ENCODE measurements at regions not wholly inside any gene's neighbourhood (a gene's known extent, or its start where the extent isn't known, plus 50 kb on each side); places are given as distances from the start of the nearest gene placed in this dataset.

GRCh38 chr15:98560338-98560737 is 88.0 kb upstream of the IGF1R start:
- no peak for DNase-seq (ENCODE audit: low spot score)

- DNase-seq (ENCODE audit: low spot score), result no peak
Measured at GRCh38 chr15:98561169-98561941, 87.0 kb upstream of the IGF1R start.

GRCh38 chr15:98562331-98562937 is 85.9 kb upstream of the IGF1R start:
- DNase-seq (ENCODE audit: low spot score), result no peak

GRCh38 chr15:98565566-98565965 is 82.8 kb upstream of the IGF1R start:
- no peak for DNase-seq (ENCODE audit: low spot score)

- DNase-seq (ENCODE audit: low spot score), result no peak
Measured at GRCh38 chr15:98567951-98568350, 80.4 kb upstream of the IGF1R start.

GRCh38 chr15:98568382-98569017 is 79.8 kb upstream of the IGF1R start:
- DNase-seq (ENCODE audit: low spot score), result no peak

GRCh38 chr15:98570119-98570518 is 78.2 kb upstream of the IGF1R start:
- DNase-seq (ENCODE audit: low spot score), result no peak

GRCh38 chr15:98580572-98580971 is 67.8 kb upstream of the IGF1R start:
- DNase-seq (ENCODE audit: low spot score), result peak; percentile 31

- no peak for DNase-seq (ENCODE audit: low spot score)
Measured at GRCh38 chr15:98581715-98582114, 66.6 kb upstream of the IGF1R start.

GRCh38 chr15:98582900-98583554 is 65.3 kb upstream of the IGF1R start:
- no peak for DNase-seq (ENCODE audit: low spot score)

- no peak for DNase-seq (ENCODE audit: low spot score)
Measured at GRCh38 chr15:98583771-98584430, 64.4 kb upstream of the IGF1R start.

- DNase-seq (ENCODE audit: low spot score), result no peak
Measured at GRCh38 chr15:98586066-98586465, 62.3 kb upstream of the IGF1R start.

- DNase-seq (ENCODE audit: low spot score), result no peak
Measured at GRCh38 chr15:98592136-98592535, 56.2 kb upstream of the IGF1R start.

- no peak for DNase-seq (ENCODE audit: low spot score)
Measured at GRCh38 chr15:98596131-98596530, 52.2 kb upstream of the IGF1R start.

GRCh38 chr15:98596885-98597392 is 51.4 kb upstream of the IGF1R start:
- no peak for DNase-seq (ENCODE audit: low spot score)

- DNase-seq (ENCODE audit: low spot score), result no peak
Measured at GRCh38 chr15:98597666-98598065, 50.7 kb upstream of the IGF1R start.

Measured in AG08395 (cell line).